GM12872 (cell line): ENCODE measurements at regions not wholly inside any gene's neighbourhood (a gene's known extent, or its start where the extent isn't known, plus 50 kb on each side); places are given as distances from the start of the nearest gene placed in this dataset.

Experiments used
- CTCF ChIP-seq: IDR thresholded peaks from 3 replicates; pipeline ENCODE4 v1.5.1; 2011; ENCODE audit warnings: low read depth, mild to moderate bottlenecking, low read length, moderate library complexity; ENCODE audit not compliant: insufficient read depth

- no peak for TF ChIP-seq CTCF
These were observed 1102.7 kb upstream of the EEF2KMT start for GRCh38 chr16:6200271-6200670.

- TF ChIP-seq CTCF, result no peak
These were observed 1098.4 kb upstream of the EEF2KMT start for GRCh38 chr16:6195966-6196365.

GRCh38 chr16:6193718-6194117, 1096.1 kb upstream of the EEF2KMT start:
- TF ChIP-seq CTCF, result no peak

GRCh38 chr16:6192984-6193383, 1095.4 kb upstream of the EEF2KMT start:
- TF ChIP-seq CTCF, result no peak

GRCh38 chr16:6192532-6192931, 1094.9 kb upstream of the EEF2KMT start:
- TF ChIP-seq CTCF, result no peak

GRCh38 chr16:6190776-6191175, 1093.2 kb upstream of the EEF2KMT start:
- no peak for TF ChIP-seq CTCF

GRCh38 chr16:6189216-6189615, 1091.6 kb upstream of the EEF2KMT start:
- TF ChIP-seq CTCF, result no peak
